Body of pancreas (tissue), 4 donors: ENCODE measurements at regions not wholly inside any gene's neighbourhood (a gene's known extent, or its start where the extent isn't known, plus 50 kb on each side); places are given as distances from the start of the nearest gene placed in this dataset.

Experiments used
- POLR2A ChIP-seq, 3 donors: fragments of 450-650 bp; IDR thresholded peaks; one replicate each; pipeline ENCODE4 v1.6.1; 2016; ENCODE audit warnings: antibody characterized with exemption in 3 of 3, mild to moderate bottlenecking in 2 of 3
- TF ChIP-seq, protein P1 (sequence below), 7 experiments: fragments of 450-650 bp in 4 of 7; fragments of 200-600 bp in 3 of 7; sonication (generic) in 3 of 7; IDR thresholded peaks; one replicate each; pipeline ENCODE4 v1.5.1; 2016 to 2019; ENCODE audit warnings: antibody characterized with exemption in 7 of 7

DNA sequence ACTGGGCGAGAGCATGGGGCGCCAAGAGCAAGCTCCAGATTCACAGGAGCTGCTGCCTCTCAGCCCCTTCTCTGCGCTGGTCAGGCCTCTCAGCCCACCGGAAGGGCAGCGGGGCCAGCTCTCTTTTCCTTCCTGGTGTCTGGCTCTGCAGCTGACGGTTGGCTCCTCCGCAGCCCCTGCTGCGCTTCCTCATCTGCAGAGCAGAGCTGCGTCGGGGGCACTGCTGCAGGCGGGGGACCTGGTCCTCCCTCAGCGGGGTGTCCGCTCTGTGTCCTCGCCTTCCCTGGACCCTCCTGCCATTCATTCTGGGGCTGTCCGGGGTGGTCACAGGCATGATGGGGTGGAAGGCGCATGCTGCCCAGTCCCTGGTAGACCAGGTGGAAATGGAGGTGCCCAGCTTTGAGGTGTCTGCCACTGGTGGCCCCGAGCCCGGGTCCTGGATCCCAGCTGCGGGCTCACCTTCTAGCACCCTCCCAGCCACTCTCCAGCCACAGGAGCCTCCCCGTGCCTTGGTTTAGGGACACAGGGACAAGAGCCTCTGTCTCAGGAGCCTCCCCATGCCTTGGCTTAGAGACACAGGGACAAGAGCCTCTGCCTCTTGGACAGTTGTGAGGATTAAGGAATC is 84.8 kb downstream of the IRF8 start:
- TF ChIP-seq, protein P1, sequence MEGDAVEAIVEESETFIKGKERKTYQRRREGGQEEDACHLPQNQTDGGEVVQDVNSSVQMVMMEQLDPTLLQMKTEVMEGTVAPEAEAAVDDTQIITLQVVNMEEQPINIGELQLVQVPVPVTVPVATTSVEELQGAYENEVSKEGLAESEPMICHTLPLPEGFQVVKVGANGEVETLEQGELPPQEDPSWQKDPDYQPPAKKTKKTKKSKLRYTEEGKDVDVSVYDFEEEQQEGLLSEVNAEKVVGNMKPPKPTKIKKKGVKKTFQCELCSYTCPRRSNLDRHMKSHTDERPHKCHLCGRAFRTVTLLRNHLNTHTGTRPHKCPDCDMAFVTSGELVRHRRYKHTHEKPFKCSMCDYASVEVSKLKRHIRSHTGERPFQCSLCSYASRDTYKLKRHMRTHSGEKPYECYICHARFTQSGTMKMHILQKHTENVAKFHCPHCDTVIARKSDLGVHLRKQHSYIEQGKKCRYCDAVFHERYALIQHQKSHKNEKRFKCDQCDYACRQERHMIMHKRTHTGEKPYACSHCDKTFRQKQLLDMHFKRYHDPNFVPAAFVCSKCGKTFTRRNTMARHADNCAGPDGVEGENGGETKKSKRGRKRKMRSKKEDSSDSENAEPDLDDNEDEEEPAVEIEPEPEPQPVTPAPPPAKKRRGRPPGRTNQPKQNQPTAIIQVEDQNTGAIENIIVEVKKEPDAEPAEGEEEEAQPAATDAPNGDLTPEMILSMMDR (IDR thresholded peaks at IDR 0.05) = no peak
- TF ChIP-seq POLR2A (IDR thresholded peaks at IDR 0.05) = no peak
